ENCODE measurements at regions not wholly inside any gene's neighbourhood (a gene's known extent, or its start where the extent isn't known, plus 50 kb on each side); places are given as distances from the start of the nearest gene placed in this dataset.

- no peak for TF ChIP-seq CTCF (conservative IDR thresholded peaks at IDR 0.05 in 1 of 2, IDR thresholded peaks at IDR 0.05 in 1 of 2; ENCODE audit: extremely low read depth in 1 of 2, insufficient read depth in 1 of 2, low read depth in 1 of 2, low read length in 2 of 2)
- no peak for TF ChIP-seq EZH2 (IDR thresholded peaks at IDR 0.05; ENCODE audit: borderline replicate concordance, low read length)
Observed at GRCh38 chr9:99628285-99628684, 193.4 kb upstream of the NR4A3 start.
